Neural progenitor cell (in vitro differentiated cells): ENCODE measurements at regions not wholly inside any gene's neighbourhood (a gene's known extent, or its start where the extent isn't known, plus 50 kb on each side); places are given as distances from the start of the nearest gene placed in this dataset.

ENCODE experiments used
- CTCF ChIP-seq: fragments of 200-600 bp; sonication (generic); IDR thresholded peaks from 2 replicates; pipeline ENCODE4 v1.5.1; 2017; ENCODE audit warnings: antibody characterized with exemption, mild to moderate bottlenecking
- EZH2phosphoT487 ChIP-seq: fragments of 200-600 bp; sonication (generic); IDR thresholded peaks from 2 replicates; pipeline ENCODE4 v1.6.1; 2017; ENCODE audit warnings: antibody characterized with exemption

DNA sequence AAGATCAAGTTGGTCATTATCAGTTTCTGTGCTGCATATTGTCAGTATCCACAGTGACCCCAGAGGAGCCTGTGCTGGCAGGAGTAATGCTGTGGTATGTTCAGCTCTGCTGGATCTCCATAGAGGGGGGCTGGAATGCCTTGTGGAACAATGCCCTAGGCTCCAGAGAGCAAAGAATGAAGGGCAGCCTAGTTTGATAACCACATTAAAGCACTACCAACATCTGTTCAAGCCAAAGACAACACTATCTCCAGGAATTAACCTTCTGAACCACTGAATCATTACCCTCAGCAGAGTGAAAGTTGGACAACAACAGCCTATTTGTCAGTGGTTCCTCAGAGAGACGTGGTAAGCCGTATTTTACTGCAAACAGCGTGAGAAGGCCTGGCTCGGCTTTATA lies 192.3 kb upstream of the CXorf66 start:
- TF ChIP-seq CTCF (no peak), EZH2phosphoT487 (no peak)
